ENCODE measurements at regions not wholly inside any gene's neighbourhood (a gene's known extent, or its start where the extent isn't known, plus 50 kb on each side); places are given as distances from the start of the nearest gene placed in this dataset.
"Not testable (repeated sequence)": the region's sequence is repeated elsewhere in the genome, so short reads cannot be mapped to it uniquely, and the experiment has no call there.

- no peak for TF ChIP-seq REST (IDR thresholded peaks at IDR 0.05; ENCODE audit: low read depth, low read length)
- peak; percentile 73 for TF ChIP-seq TCF12 (IDR thresholded peaks at IDR 0.05)
- TF ChIP-seq JUND (IDR thresholded peaks at IDR 0.05): no peak
- no peak for TF ChIP-seq FOSL2 (IDR thresholded peaks at IDR 0.05; ENCODE audit: borderline replicate concordance, low read depth)
Observed at GRCh38 chr2:149686136-149687051, 98.8 kb upstream of the MMADHC start (continued).

GRCh38 chr2:149685401-149685800 lies 97.8 kb upstream of the MMADHC start:
- CTCF ChIA-PET; H2AFZ ChIP-seq (ENCODE audit: low read depth); H3K27me3 ChIP-seq (ENCODE audit: insufficient read depth); H3K36me3 ChIP-seq (replicated peaks in 1 of 2; ENCODE audit: control insufficient read depth in 1 of 2, insufficient read depth in 2 of 2, low read length in 1 of 2); H3K79me2 ChIP-seq (ENCODE audit: insufficient read depth); H3F3A ChIP-seq (replicated peaks; ENCODE audit: insufficient read depth); H3K9me3 ChIP-seq; H3K4me2 ChIP-seq; H4K20me1 ChIP-seq (ENCODE audit: insufficient read depth); POLR2A ChIA-PET; H3K27ac ChIP-seq (ENCODE audit: low read depth in 2 of 2, low read length in 1 of 2); DNase-seq; H3K9ac ChIP-seq; H3K9me2 ChIP-seq; H3K4me3 ChIP-seq (ENCODE audit: low read depth in 2 of 2, low read length in 1 of 2): not testable (repeated sequence)
- peaks cover 0 to 13% of the 10 kb centered on the region in 2 experiments; a peak in 2 of 4 replicates for H3K4me1 ChIP-seq (ENCODE audit: control insufficient read depth in 1 of 2, insufficient read depth in 2 of 2, low read depth in 1 of 2, low read length in 1 of 2)
- WGBS (ENCODE audit: low lambda C conversion rate): 90% methylated on average over 4 of the region's 4 CpGs

GRCh38 chr2:149679286-149679685 lies 91.7 kb upstream of the MMADHC start:
- Histone ChIP-seq H3K27me3 (ENCODE audit: insufficient read depth) (no peaks in the 10 kb centered on the region), H4K20me1 (ENCODE audit: insufficient read depth) (no peaks in the 10 kb centered on the region), H3K4me2 (no peak overlapping the region), H3K9me3 (no peaks in the 10 kb centered on the region), H3K4me3 (ENCODE audit: low read depth in 2 of 2, low read length in 1 of 2) (no peak overlapping the region), H3F3A (replicated peaks; ENCODE audit: insufficient read depth) (no peaks in the 10 kb centered on the region), H3K4me1 (ENCODE audit: control insufficient read depth in 1 of 2, insufficient read depth in 2 of 2, low read depth in 1 of 2, low read length in 1 of 2) (no peaks in the 10 kb centered on the region), H3K27ac (ENCODE audit: low read depth in 2 of 2, low read length in 1 of 2) (no peak overlapping the region), H3K9ac (no peak overlapping the region), H3K36me3 (replicated peaks in 1 of 2; ENCODE audit: control insufficient read depth in 1 of 2, insufficient read depth in 2 of 2, low read length in 1 of 2) (no peaks in the 10 kb centered on the region), H2AFZ (ENCODE audit: low read depth) (no peak overlapping the region), H3K79me2 (ENCODE audit: insufficient read depth) (no peaks in the 10 kb centered on the region), H3K9me2 (no peaks in the 10 kb centered on the region)
- WGBS (ENCODE audit: low lambda C conversion rate): 100% methylated on average over 2 of the region's 2 CpGs
- POLR2A ChIA-PET: no interaction called here
- no peak for DNase-seq
- CTCF ChIA-PET: no interaction called here
- TF ChIP-seq NRF1 (IDR thresholded peaks at IDR 0.05; ENCODE audit: low read depth, low read length) (no peak), CTCF (IDR thresholded peaks at IDR 0.05) (no peak), YY1 (IDR thresholded peaks at IDR 0.05; ENCODE audit: low read depth) (no peak), POLR2AphosphoS5 (IDR thresholded peaks at IDR 0.05; ENCODE audit: low read depth, low read length) (no peak)
